HG02763 (cell line): ENCODE measurements at regions not wholly inside any gene's neighbourhood (a gene's known extent, or its start where the extent isn't known, plus 50 kb on each side); places are given as distances from the start of the nearest gene placed in this dataset.

Experiments
- ATAC-seq: cut with Tn5 transposase; IDR thresholded peaks from one replicate; pipeline ENCODE4 v1.9.1; 2021; ENCODE audit warnings: mild to moderate bottlenecking, moderate library complexity; ENCODE audit not compliant: unreplicated experiment

DNA sequence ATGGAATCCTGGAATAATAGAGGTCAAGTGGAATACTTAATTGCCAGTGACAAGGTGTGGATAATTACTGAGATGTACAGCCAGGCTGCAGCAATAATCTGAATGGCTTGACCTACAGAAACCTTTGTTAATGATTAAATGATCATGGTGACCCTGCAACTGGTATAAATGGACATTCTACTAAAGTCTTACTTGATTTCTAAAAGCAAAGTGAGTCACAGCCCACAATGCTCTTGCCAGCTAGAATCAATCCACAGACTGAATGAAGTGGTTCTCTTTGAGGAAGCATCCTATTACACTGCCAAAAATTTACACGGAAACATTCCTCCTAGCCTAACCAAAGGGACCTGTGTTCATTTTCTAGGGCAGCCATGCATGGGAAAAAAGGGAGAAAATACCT lies 518.5 kb downstream of the SOX5 start:
- no peak for ATAC-seq

DNA sequence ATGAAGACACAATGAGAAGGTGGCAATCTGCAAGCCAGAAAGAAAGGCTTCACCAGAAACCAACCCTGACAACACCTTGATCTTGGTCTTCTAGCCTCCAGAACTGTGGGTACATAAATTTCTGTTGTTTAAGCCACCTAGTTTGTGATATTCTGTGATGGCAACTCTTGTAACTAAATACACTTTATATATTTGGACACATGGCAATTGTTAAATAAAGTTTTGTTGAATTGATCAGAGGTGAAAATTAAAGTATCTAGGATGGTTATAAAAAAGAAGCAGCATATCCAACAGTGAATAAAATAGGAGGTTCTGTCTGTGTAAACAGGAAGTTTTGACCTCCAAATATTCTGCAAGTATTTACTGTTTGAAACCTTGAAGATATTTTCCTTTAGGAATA lies 516.3 kb downstream of the SOX5 start:
- ATAC-seq = no peak

DNA sequence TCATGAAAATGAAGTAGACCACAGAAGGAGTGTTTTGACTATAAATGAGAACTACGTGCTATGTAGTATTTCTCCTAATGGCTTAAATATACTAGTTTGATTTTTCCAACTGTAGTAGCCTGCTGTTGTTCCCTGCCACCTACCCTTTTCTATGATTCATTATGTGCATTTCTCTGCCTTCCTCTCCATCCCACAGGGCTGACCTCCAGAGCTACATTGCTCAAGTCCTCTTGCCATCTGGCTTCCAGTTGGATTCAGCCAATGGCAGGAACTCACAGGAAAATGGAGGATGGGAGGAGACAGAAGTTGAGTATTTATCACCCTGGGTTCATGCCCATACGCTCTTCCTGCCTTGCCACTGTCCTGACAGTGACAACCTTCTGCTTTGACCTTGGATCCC lies 515.3 kb downstream of the SOX5 start:
- no peak for ATAC-seq

DNA sequence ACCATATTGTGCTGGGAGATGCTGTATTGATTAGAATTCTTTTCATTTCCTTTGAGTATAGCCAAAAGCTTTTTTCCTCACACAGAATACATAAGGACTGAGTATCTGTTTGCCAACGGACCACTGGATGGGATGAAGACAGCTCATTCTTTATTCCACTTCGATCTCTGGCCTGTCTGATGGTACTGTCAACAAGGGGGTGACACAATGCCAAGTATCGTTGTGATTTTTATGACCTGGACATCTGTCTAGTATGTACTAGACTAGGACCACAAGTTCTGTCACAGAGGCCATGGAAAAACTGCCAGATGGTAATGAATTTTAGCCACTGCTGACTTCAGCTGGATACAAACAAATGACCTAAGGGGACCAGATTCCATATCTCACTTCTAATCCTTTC lies 502.7 kb downstream of the SOX5 start:
- no peak for ATAC-seq

DNA sequence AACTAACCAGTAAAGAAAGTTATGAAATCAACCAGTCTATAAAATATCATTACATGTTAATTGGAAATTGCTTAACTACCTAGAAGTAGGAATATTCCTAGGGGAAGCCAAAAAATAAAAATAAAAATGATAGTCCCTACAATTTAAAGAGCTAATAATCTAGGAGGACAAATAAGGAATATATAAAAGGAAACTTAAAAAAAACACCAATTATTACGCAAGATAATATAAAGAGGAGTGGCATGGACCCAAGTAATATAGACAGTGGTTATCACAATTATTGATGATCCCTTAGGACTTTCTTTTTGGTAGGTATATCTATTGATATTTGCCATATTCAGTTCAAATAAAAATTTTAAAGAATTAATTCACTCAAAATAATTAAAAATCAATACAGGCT lies 498.7 kb downstream of the SOX5 start:
- ATAC-seq = no peak

DNA sequence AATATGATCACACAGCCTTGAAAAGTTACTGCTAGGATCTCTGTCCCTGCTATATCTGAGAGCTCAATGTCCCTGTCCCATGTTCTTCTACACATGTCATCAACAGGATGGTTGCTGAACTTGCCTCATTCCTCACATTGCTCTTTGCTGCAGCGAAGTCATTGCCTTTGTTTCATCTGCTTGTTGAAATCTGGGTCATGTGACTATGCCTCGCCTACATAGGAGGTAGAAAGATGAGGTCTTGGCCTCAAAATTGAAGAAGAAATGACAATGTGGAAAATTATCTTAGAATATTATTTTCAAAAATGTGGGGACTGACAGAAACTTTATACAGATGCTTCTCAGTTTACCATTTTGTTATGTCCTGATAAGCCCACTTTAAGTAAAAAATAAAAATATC lies 494.2 kb downstream of the SOX5 start:
- ATAC-seq = no peak

DNA sequence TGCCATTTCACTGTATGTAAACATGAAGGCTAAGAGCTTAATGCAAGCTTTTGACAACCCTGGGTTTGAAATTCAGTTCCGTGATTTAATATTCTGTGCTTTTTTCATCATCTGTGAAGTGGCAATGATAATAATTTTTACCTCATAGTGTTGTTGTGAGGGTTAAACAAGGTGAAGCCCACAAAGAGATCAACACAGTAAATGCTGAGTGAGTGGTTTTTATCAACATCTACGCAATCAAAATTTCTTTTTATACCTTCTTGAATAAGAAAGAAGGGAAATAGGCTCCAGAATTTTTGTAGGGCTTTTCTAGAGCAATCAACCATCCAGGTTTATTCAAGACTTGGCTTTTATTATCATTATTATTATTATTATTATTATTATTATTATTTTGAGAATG lies 490.8 kb downstream of the SOX5 start:
- no peak for ATAC-seq

DNA sequence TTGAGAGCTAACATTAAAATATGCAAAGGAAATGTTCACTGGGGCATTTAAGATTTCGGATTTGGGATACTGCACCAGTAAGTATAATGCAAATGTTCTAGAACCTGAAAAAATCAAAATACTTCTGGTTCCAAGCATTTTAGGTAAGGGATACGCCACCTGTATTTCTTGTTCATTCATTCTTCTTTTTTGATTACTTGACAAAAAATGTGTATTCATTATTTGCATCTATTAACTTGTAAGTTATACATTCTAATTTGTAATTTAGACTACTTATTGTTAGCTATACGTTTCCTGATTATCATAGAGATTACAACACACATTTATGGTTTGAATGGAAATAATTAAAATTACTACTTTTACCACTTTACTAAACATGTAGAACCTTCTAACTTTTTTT lies 486.9 kb downstream of the SOX5 start:
- ATAC-seq = no peak

DNA sequence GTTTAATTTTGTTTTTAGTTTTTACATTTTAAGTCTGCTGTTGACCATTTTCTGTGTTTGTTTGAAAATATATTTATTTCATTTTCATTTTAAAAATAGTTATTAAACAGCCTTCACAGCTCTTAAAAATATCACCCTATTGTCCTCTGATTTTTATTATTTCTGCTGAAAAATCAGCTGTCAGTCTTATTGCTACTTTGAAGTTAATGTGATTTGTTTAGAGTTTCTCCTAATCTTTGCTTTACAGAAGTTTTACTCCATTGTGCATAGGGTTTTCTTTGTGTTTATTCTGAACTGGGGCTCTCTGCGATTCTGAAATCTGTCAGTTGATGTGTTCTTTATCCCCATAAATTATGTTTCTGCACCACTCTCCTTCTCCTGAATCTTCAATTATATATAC lies 486.3 kb downstream of the SOX5 start:
- no peak for ATAC-seq

DNA sequence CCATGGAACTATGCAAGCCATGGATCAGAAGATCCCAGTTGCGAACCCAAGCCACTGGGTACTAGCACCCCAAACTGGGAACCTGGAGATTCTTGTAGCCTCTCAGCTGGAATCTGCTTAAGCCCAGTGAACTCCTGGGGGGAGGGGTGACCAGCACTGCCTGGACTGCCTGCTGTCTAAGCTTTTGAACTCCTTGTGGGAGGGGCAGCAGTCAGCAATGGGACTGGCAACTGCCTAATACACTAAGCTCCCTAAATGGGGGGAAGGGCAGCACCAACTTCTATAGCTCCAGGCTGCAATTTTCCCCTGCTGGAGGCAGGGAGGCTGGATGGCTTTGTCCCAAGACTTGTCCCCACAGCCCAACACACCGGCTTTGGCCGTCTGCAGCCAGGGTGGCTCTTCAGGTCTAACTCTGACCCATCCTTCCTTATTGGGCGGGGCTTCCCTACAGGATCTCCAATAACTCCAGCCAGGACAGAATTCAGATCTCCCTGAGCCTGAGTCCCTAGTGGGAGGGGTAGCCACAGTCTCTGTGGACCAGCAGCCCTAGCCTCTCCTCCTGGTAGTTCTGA lies 485.1 kb downstream of the SOX5 start:
- no peak for ATAC-seq

DNA sequence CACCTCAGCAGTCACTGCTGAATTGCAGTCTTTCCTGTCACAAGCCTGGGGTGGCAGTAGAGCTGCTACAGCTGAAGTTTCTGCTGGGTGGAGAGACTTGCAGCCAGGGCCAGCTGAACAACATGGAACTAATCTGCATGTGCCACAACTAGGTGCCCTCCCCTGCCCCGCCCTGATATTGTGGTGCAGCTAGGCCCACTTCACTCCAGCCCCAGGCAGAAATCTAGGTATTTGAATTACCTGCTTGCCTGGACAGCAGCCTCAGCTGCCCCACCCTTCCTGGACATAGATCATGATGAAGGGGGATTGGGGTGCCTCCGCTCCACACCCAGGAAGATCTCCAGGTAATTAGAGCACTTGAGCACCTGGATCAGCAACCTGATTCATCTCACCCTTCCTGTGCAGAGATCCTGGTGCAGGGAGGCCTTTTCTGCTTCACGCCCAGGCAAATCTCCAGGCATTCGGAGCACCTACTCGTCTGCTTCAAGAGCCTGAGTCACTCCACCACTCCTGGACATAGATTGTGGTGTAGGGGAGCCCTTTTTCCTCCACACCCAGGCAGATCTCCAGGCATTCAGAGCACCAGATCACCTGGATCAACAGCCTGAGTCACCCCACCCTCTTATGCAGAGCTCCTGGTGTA lies 477.0 kb downstream of the SOX5 start:
- ATAC-seq = no peak

DNA sequence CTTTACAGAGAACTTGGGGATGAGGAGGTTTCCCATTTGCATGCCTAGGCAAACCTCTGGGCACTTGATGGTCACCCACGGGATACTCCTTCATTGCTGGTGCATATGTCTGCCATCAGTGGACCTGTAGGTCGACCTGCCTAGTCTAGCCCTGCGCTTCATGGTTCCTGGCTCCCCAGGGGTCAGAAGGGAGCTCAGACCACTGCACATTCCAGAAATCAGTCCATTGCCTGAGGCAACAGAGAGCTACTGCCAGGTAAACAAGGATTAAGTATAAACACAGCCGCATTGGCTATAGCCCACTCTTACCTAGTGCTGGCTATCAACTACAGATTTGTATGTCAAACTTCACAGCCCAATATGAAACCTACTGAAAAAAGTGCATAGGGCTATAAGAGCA lies 476.4 kb downstream of the SOX5 start:
- no peak for ATAC-seq

DNA sequence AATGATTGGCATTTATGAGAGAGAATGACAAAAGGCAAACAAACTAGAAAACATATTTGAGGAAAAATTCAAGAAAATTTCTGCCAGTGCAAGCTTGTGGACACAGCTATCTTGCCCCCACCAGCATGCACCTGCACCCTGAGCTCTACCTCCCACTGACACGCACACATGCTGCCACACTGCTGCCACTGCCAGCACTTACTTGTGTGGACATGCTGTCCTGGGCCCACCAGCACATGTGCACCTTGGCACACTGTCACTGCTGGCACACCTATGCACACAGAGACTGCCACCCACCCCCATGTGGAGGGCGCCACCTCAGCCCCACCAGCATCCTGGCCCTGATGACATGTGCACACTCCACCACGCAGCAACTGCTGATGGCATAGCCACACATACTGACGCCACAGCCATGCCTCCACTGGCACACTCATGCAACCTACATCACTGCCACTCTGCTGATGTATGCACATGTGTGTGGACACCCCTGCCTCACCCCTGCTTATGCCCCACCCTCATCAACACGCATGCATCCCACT lies 475.0 kb downstream of the SOX5 start:
- ATAC-seq = no peak
